IPS-20b (cell line): ENCODE measurements at regions not wholly inside any gene's neighbourhood (a gene's known extent, or its start where the extent isn't known, plus 50 kb on each side); places are given as distances from the start of the nearest gene placed in this dataset.

ENCODE experiments used
- H3K27ac ChIP-seq: one replicate; pipeline ENCODE4 v1.5.1; 2013; ENCODE audit warnings: low read length
- H3K27me3 ChIP-seq: 2 replicates; pipeline ENCODE4 v1.6.1; 2013; ENCODE audit warnings: mild to moderate bottlenecking, low read length, inconsistent platforms; ENCODE audit not compliant: insufficient read depth
- H3K36me3 ChIP-seq: 2 replicates; pipeline ENCODE4 v1.6.1; 2013; ENCODE audit warnings: low read depth, mild to moderate bottlenecking, inconsistent platforms, low read length, moderate library complexity; ENCODE audit not compliant: insufficient read depth
- H3K4me1 ChIP-seq: 2 replicates; pipeline ENCODE4 v1.6.1; 2013; ENCODE audit warnings: mild to moderate bottlenecking, control low read depth, inconsistent platforms, low read length, moderate library complexity; ENCODE audit not compliant: insufficient read depth
- H3K4me3 ChIP-seq: 2 replicates; pipeline ENCODE4 v1.5.1; 2013; ENCODE audit warnings: mild to moderate bottlenecking, low read length, inconsistent platforms
- H3K9ac ChIP-seq: 2 replicates; pipeline ENCODE4 v1.6.1; 2013; ENCODE audit warnings: low read depth, mild to moderate bottlenecking, inconsistent platforms, low read length, moderate library complexity
- H3K9me3 ChIP-seq: 2 replicates; pipeline ENCODE4 v1.6.1; 2013; ENCODE audit warnings: mild to moderate bottlenecking, low read depth, low read length, inconsistent platforms; ENCODE audit not compliant: insufficient read depth

- Histone ChIP-seq H3K4me3 (no peak overlapping the region), H3K27me3 (no peaks in the 10 kb centered on the region), H3K9ac (no peak overlapping the region), H3K27ac (no peak overlapping the region), H3K9me3 (peaks cover 12% of the 10 kb centered on the region; the same call in 1 of the 2 replicates), H3K36me3 (no peaks in the 10 kb centered on the region), H3K4me1 (peaks cover 3% of the 10 kb centered on the region; the same call in 1 of the 2 replicates)
Measured at GRCh38 chr1:55746710-55747109, 531.5 kb upstream of the USP24 start.

DNA sequence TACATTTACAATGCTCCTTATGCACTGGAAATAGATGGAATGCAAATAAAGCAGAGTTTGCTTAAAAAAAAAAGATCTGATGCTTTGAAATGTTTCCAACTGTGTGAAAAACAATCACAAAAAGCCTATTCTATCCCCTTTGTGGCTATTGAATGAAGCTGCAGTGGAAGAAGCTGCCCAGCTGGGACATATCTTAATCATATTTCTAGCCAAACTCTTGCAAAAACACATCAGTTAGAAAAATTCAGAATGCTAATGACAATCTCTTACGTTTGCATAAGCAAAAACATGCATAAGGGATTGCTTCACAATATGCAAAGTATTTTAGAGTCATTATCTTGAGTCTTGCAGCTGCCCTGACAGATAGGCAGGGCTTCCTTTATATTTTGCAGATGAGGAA is 526.4 kb upstream of the USP24 start:
- peaks cover 10% of the 10 kb centered on the region; the same call in 1 of the 2 replicates for H3K4me1 ChIP-seq
- H3K27me3 ChIP-seq, result no peaks in the 10 kb centered on the region
- no peak overlapping the region for H3K4me3 ChIP-seq
- H3K36me3 ChIP-seq, result no peaks in the 10 kb centered on the region
- peaks cover 9% of the 10 kb centered on the region; the same call in 1 of the 2 replicates for H3K9me3 ChIP-seq
- no peak overlapping the region for H3K9ac ChIP-seq
- no peak overlapping the region for H3K27ac ChIP-seq

DNA sequence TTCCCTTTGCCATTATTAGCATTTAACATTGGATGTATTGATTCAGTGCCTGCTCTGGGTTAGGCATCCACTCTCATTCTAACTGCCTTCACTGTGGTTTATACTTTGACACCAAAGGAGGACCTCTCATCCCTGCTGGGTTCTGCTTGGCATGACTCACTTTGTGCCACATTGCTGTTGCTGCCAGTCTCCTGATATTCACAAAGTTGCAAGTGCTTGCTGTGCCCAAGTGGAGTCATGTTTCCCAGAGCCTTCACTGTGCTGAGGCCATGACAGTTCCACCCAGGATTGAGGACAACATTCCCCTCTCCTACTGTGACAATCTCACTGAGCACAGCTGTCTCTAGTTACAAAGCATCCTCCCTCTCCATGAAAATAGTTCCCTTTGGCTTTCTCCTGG is 519.9 kb upstream of the USP24 start:
- Histone ChIP-seq H3K27ac (no peak overlapping the region), H3K4me3 (no peak overlapping the region), H3K9me3 (no peaks in the 10 kb centered on the region), H3K4me1 (no peaks in the 10 kb centered on the region), H3K9ac (no peak overlapping the region), H3K27me3 (no peaks in the 10 kb centered on the region), H3K36me3 (no peaks in the 10 kb centered on the region)

DNA sequence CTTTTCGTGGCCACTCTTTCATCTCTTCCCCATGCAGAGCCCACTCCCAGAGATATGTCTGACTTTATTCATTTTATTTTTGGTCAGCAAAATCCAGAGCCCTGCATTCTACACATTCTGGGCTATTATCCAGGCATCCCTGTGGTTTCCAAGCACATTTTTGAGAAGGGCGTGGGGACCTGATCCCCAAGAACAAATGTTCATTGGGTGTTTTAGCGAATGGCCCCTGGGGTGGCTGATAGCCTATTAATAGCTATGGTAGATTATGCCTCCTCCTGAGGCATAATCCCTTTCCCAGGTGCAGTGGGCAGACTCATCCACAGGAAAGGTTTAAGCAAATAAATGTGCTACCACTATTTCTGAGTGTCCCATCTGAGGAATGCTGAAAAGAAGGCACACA is 511.8 kb upstream of the USP24 start:
- Histone ChIP-seq H3K9me3 (no peaks in the 10 kb centered on the region), H3K4me3 (no peak overlapping the region), H3K27ac (no peak overlapping the region), H3K9ac (no peak overlapping the region), H3K4me1 (no peaks in the 10 kb centered on the region), H3K27me3 (no peaks in the 10 kb centered on the region), H3K36me3 (no peaks in the 10 kb centered on the region)

GRCh38 chr1:55725378-55725777 is 510.2 kb upstream of the USP24 start:
- no peaks in the 10 kb centered on the region for H3K27me3 ChIP-seq
- no peak overlapping the region for H3K9ac ChIP-seq
- H3K4me3 ChIP-seq, result no peak overlapping the region
- H3K27ac ChIP-seq, result no peak overlapping the region
- H3K36me3 ChIP-seq, result no peaks in the 10 kb centered on the region
- H3K9me3 ChIP-seq, result no peaks in the 10 kb centered on the region
- no peaks in the 10 kb centered on the region for H3K4me1 ChIP-seq

GRCh38 chr1:55724551-55725325 is 509.6 kb upstream of the USP24 start:
- Histone ChIP-seq H3K4me1 (0 out of 2 replicates have a peak, but pooled peaks cover 6% of the 10 kb centered on the region), H3K27ac (no peak overlapping the region), H3K27me3 (no peaks in the 10 kb centered on the region), H3K9ac (no peak overlapping the region), H3K4me3 (no peak overlapping the region), H3K9me3 (no peaks in the 10 kb centered on the region), H3K36me3 (no peaks in the 10 kb centered on the region)

GRCh38 chr1:55723001-55723400 is 507.8 kb upstream of the USP24 start:
- peaks cover 21% of the 10 kb centered on the region for H3K4me1 ChIP-seq
- H3K27me3 ChIP-seq, result no peaks in the 10 kb centered on the region
- H3K9ac ChIP-seq, result no peak overlapping the region
- no peak overlapping the region for H3K4me3 ChIP-seq
- no peaks in the 10 kb centered on the region for H3K9me3 ChIP-seq
- no peak overlapping the region for H3K27ac ChIP-seq
- no peaks in the 10 kb centered on the region for H3K36me3 ChIP-seq

DNA sequence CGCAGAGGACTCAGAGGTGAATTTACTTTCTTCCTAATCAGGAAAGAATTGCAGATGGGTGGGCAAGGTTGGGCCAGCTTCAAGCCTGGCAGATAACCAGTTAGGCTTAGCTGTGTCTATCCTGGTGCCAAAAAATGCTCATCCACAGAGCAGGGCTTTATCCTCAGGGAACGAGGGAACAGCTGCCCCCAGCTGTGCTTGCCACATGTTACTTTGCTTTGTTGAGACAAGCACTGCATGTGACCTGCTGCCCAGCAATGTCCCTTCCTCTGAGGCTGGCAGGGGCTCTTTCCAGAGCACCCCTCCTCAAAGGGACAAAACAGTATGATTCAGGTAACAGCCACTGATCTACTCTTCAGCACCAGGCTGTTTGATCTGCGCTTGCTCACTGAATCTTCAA is 505.1 kb upstream of the USP24 start:
- peaks cover 23% of the 10 kb centered on the region for H3K4me1 ChIP-seq
- no peak overlapping the region for H3K9ac ChIP-seq
- no peaks in the 10 kb centered on the region for H3K36me3 ChIP-seq
- no peaks in the 10 kb centered on the region for H3K27me3 ChIP-seq
- H3K27ac ChIP-seq, result no peak overlapping the region
- no peaks in the 10 kb centered on the region for H3K9me3 ChIP-seq
- no peak overlapping the region for H3K4me3 ChIP-seq

DNA sequence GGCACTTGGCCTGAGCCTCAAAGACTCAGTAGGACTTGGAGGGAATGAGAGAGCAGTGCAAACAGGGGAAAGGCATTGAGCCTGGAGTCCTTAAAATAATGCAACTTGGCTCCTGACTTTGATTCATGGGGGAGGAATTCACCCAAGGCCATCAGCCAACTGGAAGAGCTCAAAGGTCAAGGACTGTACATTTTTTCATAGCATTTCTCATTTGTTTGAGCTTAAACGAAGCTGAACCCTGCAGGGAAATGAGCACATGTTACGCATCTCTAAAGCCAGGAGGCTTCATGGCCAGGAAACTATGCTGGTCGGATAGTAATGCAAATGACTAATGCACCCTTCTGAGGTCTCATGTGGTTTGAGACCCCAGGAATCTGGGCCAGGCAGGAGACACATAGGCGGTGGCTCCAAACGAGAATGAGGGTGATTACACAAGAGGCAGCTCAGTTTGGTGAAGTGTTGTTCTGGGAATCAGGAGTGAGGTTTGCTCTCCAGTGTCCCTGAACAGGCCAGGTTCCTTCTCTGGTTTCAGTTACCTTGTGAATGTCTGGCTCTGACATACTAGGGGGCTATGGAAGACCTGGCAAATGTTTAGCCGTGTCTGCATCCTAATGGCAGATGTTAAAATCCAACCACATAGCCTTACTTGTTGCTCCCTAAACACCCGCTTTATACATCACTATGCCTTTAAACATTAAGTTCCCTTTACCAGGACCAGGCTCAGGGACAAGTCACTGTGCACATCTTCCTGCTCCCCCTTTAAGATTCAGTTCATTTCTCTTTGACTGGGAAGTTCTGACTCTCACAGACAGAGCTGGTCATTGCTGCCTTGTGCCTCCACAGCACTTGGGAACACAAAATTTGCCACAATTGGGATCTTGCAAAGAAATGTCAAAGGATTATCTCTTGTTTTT is 503.9 kb upstream of the USP24 start:
- peaks cover 23% of the 10 kb centered on the region for H3K4me1 ChIP-seq
- 0 out of 2 replicates have a peak overlapping the region, but pooled peaks have one; percentile 20 for H3K4me3 ChIP-seq
- H3K9ac ChIP-seq, result no peak overlapping the region
- H3K27ac ChIP-seq, result no peak overlapping the region
- no peaks in the 10 kb centered on the region for H3K27me3 ChIP-seq
- no peaks in the 10 kb centered on the region for H3K36me3 ChIP-seq
- no peaks in the 10 kb centered on the region for H3K9me3 ChIP-seq

GRCh38 chr1:55717111-55717510 is 501.9 kb upstream of the USP24 start:
- Histone ChIP-seq H3K4me1 (peaks cover 23% of the 10 kb centered on the region), H3K27ac (no peak overlapping the region), H3K9ac (no peak overlapping the region), H3K9me3 (no peaks in the 10 kb centered on the region), H3K27me3 (no peaks in the 10 kb centered on the region), H3K36me3 (no peaks in the 10 kb centered on the region), H3K4me3 (no peak overlapping the region)

- peaks cover 23% of the 10 kb centered on the region for H3K4me1 ChIP-seq
- no peaks in the 10 kb centered on the region for H3K36me3 ChIP-seq
- no peak overlapping the region for H3K27ac ChIP-seq
- no peaks in the 10 kb centered on the region for H3K9me3 ChIP-seq
- H3K9ac ChIP-seq, result no peak overlapping the region
- H3K27me3 ChIP-seq, result no peaks in the 10 kb centered on the region
- no peak overlapping the region for H3K4me3 ChIP-seq
Measured at GRCh38 chr1:55716610-55717009, 501.4 kb upstream of the USP24 start.

GRCh38 chr1:55716151-55716550 is 501.0 kb upstream of the USP24 start:
- peaks cover 23% of the 10 kb centered on the region for H3K4me1 ChIP-seq
- H3K9ac ChIP-seq, result no peak overlapping the region
- no peak overlapping the region for H3K27ac ChIP-seq
- no peak overlapping the region for H3K4me3 ChIP-seq
- no peaks in the 10 kb centered on the region for H3K36me3 ChIP-seq
- no peaks in the 10 kb centered on the region for H3K27me3 ChIP-seq
- no peaks in the 10 kb centered on the region for H3K9me3 ChIP-seq
